Right atrium auricular region (tissue), 2 donors: ENCODE measurements at regions not wholly inside any gene's neighbourhood (a gene's known extent, or its start where the extent isn't known, plus 50 kb on each side); places are given as distances from the start of the nearest gene placed in this dataset.

Source experiments
- DNase-seq: peaks from one replicate; pipeline ENCODE4 v3.0.0-alpha.2; 2019; ENCODE audit warnings: low spot score
- H3K27ac ChIP-seq, 2 donors: fragments of 200-600 bp; sonication (generic); 1 replicate in 1 of 2; 2 replicates in 1 of 2; pipeline ENCODE4 v1.5.1; 2016 to 2019
- H3K27me3 ChIP-seq, 2 donors: fragments of 200-600 bp; sonication (generic); one replicate each; pipeline versions ENCODE4 v1.5.1 to v1.6.0; 2017 to 2019
- H3K36me3 ChIP-seq: fragments of 200-600 bp; sonication (generic); one replicate; pipeline ENCODE4 v1.5.1; 2016
- H3K4me1 ChIP-seq, 2 donors: fragments of 200-600 bp; sonication (generic); one replicate each; pipeline versions ENCODE4 v1.5.1 to v1.6.0; 2017 to 2019
- H3K4me3 ChIP-seq, 2 donors: fragments of 200-600 bp; sonication (generic); 1 replicate in 1 of 2; 2 replicates in 1 of 2; pipeline ENCODE4 v1.5.1; 2017 to 2019; ENCODE audit warnings: mild to moderate bottlenecking in 1 of 2, moderate library complexity in 1 of 2
- H3K9me3 ChIP-seq, 2 donors: fragments of 200-600 bp; sonication (generic); one replicate each; pipeline ENCODE4 v1.5.1; 2019
- TF ChIP-seq, protein P1 (sequence below), 2 donors: fragments of 200-600 bp; sonication (generic); IDR thresholded peaks; one replicate each; pipeline ENCODE4 v1.5.1; 2019; ENCODE audit warnings: antibody characterized with exemption in 2 of 2

DNA sequence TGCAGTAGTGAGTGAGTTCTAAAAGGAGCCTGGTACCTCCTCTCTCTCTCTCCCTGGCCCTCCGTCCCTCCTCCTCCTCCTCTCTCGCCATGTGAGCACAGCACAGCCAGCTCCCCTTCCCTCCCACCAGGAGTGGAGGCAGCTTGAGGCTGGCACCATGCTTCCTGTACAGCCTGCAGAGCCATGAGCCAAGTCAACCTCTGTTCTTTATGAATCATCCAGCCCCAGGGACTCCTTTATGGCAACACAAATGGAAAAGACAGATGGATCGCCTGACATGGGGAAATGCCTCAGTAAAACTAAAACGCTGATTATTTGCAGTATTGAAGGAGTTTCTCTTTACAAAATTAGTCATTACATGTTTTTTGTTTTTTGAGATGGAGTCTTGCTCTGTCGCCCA lies 233.7 kb upstream of the ARID1B start:
- no peak overlapping the region for H3K27ac ChIP-seq
- H3K4me1 ChIP-seq = no peaks in the 10 kb centered on the region
- no peak for DNase-seq
- no peaks in the 10 kb centered on the region for H3K9me3 ChIP-seq
- TF ChIP-seq, protein P1, sequence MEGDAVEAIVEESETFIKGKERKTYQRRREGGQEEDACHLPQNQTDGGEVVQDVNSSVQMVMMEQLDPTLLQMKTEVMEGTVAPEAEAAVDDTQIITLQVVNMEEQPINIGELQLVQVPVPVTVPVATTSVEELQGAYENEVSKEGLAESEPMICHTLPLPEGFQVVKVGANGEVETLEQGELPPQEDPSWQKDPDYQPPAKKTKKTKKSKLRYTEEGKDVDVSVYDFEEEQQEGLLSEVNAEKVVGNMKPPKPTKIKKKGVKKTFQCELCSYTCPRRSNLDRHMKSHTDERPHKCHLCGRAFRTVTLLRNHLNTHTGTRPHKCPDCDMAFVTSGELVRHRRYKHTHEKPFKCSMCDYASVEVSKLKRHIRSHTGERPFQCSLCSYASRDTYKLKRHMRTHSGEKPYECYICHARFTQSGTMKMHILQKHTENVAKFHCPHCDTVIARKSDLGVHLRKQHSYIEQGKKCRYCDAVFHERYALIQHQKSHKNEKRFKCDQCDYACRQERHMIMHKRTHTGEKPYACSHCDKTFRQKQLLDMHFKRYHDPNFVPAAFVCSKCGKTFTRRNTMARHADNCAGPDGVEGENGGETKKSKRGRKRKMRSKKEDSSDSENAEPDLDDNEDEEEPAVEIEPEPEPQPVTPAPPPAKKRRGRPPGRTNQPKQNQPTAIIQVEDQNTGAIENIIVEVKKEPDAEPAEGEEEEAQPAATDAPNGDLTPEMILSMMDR (IDR thresholded peaks at IDR 0.05) = no peak
- no peaks in the 10 kb centered on the region for H3K27me3 ChIP-seq
- H3K36me3 ChIP-seq = no peaks in the 10 kb centered on the region
- H3K4me3 ChIP-seq = no peak overlapping the region

GRCh38 chr6:156538875-156539660 lies 238.1 kb upstream of the ARID1B start:
- H3K36me3 ChIP-seq = no peaks in the 10 kb centered on the region
- TF ChIP-seq, protein P1 (IDR thresholded peaks at IDR 0.05) = no peak
- DNase-seq = no peak
- no peak overlapping the region for H3K4me3 ChIP-seq
- H3K4me1 ChIP-seq = no peaks in the 10 kb centered on the region
- no peaks in the 10 kb centered on the region for H3K9me3 ChIP-seq
- no peaks in the 10 kb centered on the region for H3K27me3 ChIP-seq
- H3K27ac ChIP-seq = no peak overlapping the region

DNA sequence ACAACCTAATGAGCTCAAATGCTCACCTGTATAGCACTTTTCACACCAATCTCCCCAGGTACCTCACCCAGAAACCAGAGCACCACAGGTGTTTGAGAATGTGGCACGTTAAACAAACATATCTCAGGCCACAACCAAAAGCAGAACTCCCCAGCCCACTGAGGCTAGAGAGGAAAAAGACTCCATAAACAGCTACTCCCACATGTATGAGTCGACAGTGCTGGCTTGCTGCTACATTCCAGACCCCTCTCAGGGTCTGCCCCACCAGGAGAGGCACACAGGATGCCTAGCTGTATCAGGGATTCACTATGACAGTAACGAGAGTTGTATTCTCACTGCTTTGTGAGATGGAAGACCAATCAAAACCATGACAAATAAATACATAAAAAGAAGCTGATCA lies 242.6 kb upstream of the ARID1B start:
- TF ChIP-seq, protein P1 (IDR thresholded peaks at IDR 0.05) = no peak
- Histone ChIP-seq H3K4me1 (no peaks in the 10 kb centered on the region), H3K36me3 (no peaks in the 10 kb centered on the region), H3K4me3 (no peak overlapping the region), H3K27me3 (no peaks in the 10 kb centered on the region), H3K27ac (no peak overlapping the region), H3K9me3 (no peaks in the 10 kb centered on the region)
- DNase-seq = no peak

GRCh38 chr6:156533872-156534524 lies 243.2 kb upstream of the ARID1B start:
- Histone ChIP-seq H3K36me3 (no peaks in the 10 kb centered on the region), H3K4me3 (no peak overlapping the region), H3K27ac (no peak overlapping the region), H3K27me3 (no peaks in the 10 kb centered on the region), H3K4me1 (no peaks in the 10 kb centered on the region), H3K9me3 (no peaks in the 10 kb centered on the region)
- DNase-seq = no peak
- TF ChIP-seq, protein P1 (IDR thresholded peaks at IDR 0.05) = no peak

- no peaks in the 10 kb centered on the region for H3K9me3 ChIP-seq
- DNase-seq = no peak
- H3K4me3 ChIP-seq = no peak overlapping the region
- no peaks in the 10 kb centered on the region for H3K27me3 ChIP-seq
- H3K27ac ChIP-seq = no peak overlapping the region
- H3K36me3 ChIP-seq = no peaks in the 10 kb centered on the region
- no peaks in the 10 kb centered on the region for H3K4me1 ChIP-seq
- TF ChIP-seq, protein P1 (IDR thresholded peaks at IDR 0.05) = no peak
Observed at GRCh38 chr6:156526081-156526480, 251.1 kb upstream of the ARID1B start.
